Ishikawa (cell line): ENCODE measurements at regions not wholly inside any gene's neighbourhood (a gene's known extent, or its start where the extent isn't known, plus 50 kb on each side); places are given as distances from the start of the nearest gene placed in this dataset.

Experiments
- CEBPB ChIP-seq: IDR thresholded peaks from 2 replicates; pipeline ENCODE4 v1.6.1; 2012
- CREB1 ChIP-seq: IDR thresholded peaks from 2 replicates; pipeline ENCODE4 v1.6.1; 2012; ENCODE audit warnings: low read depth
- EGR1 ChIP-seq: IDR thresholded peaks from 2 replicates; pipeline ENCODE4 v1.6.1; 2012
- EP300 ChIP-seq: IDR thresholded peaks from 2 replicates; pipeline ENCODE4 v1.6.1; 2012; ENCODE audit warnings: borderline replicate concordance
- FOXM1 ChIP-seq: IDR thresholded peaks from 2 replicates; pipeline ENCODE4 v1.6.1; 2012; ENCODE audit warnings: low read depth, borderline replicate concordance
- NFIC ChIP-seq: IDR thresholded peaks from 2 replicates; pipeline ENCODE4 v1.6.1; 2012
- RAD21 ChIP-seq: IDR thresholded peaks from 2 replicates; pipeline ENCODE4 v1.6.1; 2012; ENCODE audit warnings: low read depth
- TAF1 ChIP-seq: IDR thresholded peaks from 2 replicates; pipeline ENCODE4 v1.6.1; 2012; ENCODE audit warnings: low read depth, mild to moderate bottlenecking
- TCF12 ChIP-seq: IDR thresholded peaks from 2 replicates; pipeline ENCODE4 v1.6.1; 2012; ENCODE audit warnings: low read depth
- TEAD4 ChIP-seq: IDR thresholded peaks from 2 replicates; pipeline ENCODE4 v1.6.1; 2012
- YY1 ChIP-seq: IDR thresholded peaks from 2 replicates; pipeline ENCODE4 v1.6.1; 2012; ENCODE audit warnings: low read depth
- ZBTB7A ChIP-seq: IDR thresholded peaks from 2 replicates; pipeline ENCODE4 v1.6.1; 2012; ENCODE audit warnings: low read depth
- TF ChIP-seq, protein P1 (sequence below): IDR thresholded peaks from 2 replicates; pipeline ENCODE4 v1.6.1; 2012
- TF ChIP-seq, protein P2 (sequence below): IDR thresholded peaks from 2 replicates; pipeline ENCODE4 v1.6.1; 2012; ENCODE audit warnings: low read depth, mild to moderate bottlenecking
- TF ChIP-seq, protein P3 (sequence below): IDR thresholded peaks from 2 replicates; pipeline ENCODE4 v1.6.1; 2012

DNA sequence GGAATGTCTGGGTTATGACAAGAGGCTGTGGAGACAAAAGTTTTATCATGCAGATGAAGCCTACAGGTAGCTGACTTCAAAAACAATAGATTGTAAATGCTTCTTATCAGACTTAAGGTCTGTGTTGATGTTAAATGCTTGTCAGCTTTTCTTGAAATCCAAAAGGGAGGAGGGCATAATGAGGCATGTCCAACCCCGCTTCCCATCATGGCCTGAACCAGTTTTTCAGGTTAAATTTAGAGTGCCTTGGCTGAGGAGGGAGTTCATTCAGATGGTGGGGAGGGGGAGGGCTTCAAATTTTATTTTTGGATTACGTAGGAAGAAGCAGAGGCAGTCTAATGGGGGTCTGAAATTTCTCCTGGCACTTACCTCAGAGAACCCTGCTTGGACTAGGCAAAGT, 207.7 kb upstream of the HDX start:
- no peak for TF ChIP-seq TEAD4
- TF ChIP-seq, protein P1, sequence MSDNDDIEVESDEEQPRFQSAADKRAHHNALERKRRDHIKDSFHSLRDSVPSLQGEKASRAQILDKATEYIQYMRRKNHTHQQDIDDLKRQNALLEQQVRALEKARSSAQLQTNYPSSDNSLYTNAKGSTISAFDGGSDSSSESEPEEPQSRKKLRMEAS, result no peak
- no peak for TF ChIP-seq NFIC
- TF ChIP-seq EGR1, result no peak
- TF ChIP-seq, protein P2, sequence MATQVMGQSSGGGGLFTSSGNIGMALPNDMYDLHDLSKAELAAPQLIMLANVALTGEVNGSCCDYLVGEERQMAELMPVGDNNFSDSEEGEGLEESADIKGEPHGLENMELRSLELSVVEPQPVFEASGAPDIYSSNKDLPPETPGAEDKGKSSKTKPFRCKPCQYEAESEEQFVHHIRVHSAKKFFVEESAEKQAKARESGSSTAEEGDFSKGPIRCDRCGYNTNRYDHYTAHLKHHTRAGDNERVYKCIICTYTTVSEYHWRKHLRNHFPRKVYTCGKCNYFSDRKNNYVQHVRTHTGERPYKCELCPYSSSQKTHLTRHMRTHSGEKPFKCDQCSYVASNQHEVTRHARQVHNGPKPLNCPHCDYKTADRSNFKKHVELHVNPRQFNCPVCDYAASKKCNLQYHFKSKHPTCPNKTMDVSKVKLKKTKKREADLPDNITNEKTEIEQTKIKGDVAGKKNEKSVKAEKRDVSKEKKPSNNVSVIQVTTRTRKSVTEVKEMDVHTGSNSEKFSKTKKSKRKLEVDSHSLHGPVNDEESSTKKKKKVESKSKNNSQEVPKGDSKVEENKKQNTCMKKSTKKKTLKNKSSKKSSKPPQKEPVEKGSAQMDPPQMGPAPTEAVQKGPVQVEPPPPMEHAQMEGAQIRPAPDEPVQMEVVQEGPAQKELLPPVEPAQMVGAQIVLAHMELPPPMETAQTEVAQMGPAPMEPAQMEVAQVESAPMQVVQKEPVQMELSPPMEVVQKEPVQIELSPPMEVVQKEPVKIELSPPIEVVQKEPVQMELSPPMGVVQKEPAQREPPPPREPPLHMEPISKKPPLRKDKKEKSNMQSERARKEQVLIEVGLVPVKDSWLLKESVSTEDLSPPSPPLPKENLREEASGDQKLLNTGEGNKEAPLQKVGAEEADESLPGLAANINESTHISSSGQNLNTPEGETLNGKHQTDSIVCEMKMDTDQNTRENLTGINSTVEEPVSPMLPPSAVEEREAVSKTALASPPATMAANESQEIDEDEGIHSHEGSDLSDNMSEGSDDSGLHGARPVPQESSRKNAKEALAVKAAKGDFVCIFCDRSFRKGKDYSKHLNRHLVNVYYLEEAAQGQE, result no peak

DNA sequence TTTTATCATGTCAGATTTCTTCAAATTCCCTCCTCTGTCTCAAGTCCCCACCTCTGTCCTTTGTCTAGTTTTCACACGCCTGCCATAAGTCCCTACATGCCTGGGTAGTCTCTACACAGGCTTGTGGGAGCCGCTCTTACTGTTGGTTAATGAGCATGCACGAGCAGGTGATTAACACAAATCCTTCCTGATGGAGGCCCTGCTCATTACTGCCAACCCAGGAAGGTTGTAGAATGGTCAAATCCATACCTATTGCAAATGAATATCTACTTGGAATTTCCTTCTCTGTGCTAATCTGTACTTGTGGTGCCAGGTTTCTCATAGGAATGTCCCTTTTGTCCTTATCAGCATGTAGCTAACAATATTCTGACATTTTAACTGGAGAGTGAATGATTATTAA, 208.4 kb upstream of the HDX start:
- no peak for TF ChIP-seq NFIC
- no peak for TF ChIP-seq FOXM1
- TF ChIP-seq, protein P2, result no peak
- TF ChIP-seq TEAD4, result no peak
- TF ChIP-seq TCF12, result no peak
- no peak for TF ChIP-seq RAD21
- no peak for TF ChIP-seq EGR1
- no peak for TF ChIP-seq EP300
- TF ChIP-seq, protein P1, result no peak
- TF ChIP-seq YY1, result no peak
- no peak for TF ChIP-seq CEBPB

DNA sequence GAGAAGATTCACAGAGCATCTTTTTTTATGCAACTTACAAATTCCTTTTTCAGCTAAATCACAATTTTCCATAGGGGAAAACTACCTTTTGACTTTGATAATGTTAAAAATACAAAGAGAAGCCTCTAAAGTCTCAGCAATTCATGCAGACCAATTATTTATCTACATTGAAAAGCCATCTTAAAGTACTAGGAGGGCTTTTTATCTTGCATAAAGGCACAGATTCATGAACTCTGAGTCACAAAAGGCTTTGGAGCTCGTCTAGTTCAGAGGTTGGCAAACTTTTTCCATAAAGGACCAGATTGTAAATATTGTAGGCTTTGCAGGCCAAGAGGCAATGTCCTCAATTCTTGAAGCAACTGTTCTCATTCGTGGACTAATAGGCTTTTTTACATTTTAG, 210.4 kb upstream of the HDX start:
- TF ChIP-seq FOXM1 (no peak), RAD21 (no peak), ZBTB7A (no peak), CEBPB (no peak), NFIC (no peak), EP300 (no peak), TAF1 (no peak), CREB1 (no peak), YY1 (no peak), EGR1 (no peak), TEAD4 (no peak)
- TF ChIP-seq, protein P3, sequence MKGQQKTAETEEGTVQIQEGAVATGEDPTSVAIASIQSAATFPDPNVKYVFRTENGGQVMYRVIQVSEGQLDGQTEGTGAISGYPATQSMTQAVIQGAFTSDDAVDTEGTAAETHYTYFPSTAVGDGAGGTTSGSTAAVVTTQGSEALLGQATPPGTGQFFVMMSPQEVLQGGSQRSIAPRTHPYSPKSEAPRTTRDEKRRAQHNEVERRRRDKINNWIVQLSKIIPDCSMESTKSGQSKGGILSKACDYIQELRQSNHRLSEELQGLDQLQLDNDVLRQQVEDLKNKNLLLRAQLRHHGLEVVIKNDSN, result no peak
- TF ChIP-seq, protein P1, result no peak

DNA sequence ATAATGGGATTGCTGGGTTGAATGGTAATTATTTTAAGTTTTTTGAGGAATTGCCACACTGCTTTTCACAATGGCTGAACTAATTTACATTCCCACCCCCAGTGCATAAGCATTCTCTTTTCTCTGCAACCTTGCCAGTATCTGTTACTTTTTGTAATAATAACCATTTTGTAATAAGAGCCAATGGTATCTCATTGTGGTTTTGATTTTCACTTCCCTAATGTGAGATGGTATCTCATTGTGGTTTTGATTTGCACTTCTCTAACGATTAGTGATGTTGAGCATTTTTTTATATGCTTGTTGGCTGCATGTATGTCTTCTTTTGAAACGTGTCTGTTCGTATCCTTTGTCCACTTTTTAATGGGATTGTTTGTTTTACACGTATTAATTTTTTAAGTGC, 213.1 kb upstream of the HDX start:
- TF ChIP-seq, protein P3, result no peak
- TF ChIP-seq ZBTB7A (no peak), TEAD4 (no peak)

DNA sequence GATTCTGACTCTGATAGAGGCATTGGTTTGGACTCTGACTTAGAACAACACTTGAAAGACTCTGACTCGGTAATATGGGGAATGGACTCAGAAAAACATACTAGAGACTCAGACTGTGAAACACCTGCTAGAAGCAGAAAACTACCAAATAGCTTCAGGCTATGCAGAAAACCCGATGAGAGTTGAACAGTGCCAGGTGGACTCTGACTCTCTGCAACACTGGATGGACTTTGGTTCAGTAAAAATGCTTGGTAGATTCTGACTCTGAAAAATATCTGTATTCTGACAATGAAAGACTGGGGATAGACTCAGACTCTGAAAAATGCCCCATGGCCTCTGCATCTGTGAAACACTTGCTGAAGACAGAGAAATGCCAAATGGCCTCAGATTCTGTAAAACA, 215.1 kb upstream of the HDX start:
- TF ChIP-seq, protein P2, result no peak
- TF ChIP-seq NFIC (no peak), CEBPB (no peak), EGR1 (no peak), FOXM1 (no peak), YY1 (no peak), RAD21 (no peak), ZBTB7A (no peak), TCF12 (no peak), EP300 (no peak), TAF1 (no peak), CREB1 (no peak), TEAD4 (no peak)
- TF ChIP-seq, protein P1, result no peak
- TF ChIP-seq, protein P3, result no peak
